Putamen (tissue), 1 donor: ENCODE measurements at regions not wholly inside any gene's neighbourhood (a gene's known extent, or its start where the extent isn't known, plus 50 kb on each side); places are given as distances from the start of the nearest gene placed in this dataset.

Source experiments
- DNase-seq: peaks from one replicate; pipeline ENCODE4 v3.0.0-alpha.2; 2016; ENCODE audit warnings: low spot score

- DNase-seq = no peak
Observed at GRCh38 chr2:106941372-106941993, 55.5 kb upstream of the ST6GAL2 start.

DNA sequence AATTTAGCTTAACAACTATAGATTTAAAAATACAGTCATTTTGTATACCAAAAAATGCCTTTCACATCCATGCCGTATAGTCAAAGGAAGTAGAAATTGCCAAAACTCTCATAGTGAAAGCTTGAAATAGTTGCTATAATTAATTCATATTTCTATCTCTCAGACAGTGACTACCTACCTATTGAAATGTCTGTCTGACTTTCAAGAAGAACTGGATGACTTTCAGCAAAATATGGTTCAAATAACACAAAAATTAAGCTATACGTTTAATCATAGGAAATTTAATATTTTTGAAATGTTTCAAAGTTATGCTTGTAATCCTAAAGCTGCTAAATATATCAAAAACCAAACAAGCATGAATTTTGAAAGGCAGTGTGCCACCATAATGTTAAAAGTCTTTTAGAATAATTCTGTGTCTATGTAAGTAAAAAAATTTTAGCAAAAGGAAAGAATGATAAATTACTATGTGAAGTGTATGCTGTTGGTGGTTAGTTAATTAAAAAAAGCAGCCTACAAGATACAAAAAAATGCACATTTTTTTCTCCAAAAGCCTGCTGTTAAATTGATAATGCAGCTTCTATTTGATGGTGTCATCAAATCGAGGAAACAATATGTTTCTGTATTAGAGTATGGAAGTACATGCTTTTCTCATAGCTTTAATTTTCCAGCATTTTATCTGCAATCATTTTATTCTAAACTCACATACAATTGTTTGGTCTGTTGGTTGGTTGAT lies 57.7 kb upstream of the ST6GAL2 start:
- DNase-seq = no peak

DNA sequence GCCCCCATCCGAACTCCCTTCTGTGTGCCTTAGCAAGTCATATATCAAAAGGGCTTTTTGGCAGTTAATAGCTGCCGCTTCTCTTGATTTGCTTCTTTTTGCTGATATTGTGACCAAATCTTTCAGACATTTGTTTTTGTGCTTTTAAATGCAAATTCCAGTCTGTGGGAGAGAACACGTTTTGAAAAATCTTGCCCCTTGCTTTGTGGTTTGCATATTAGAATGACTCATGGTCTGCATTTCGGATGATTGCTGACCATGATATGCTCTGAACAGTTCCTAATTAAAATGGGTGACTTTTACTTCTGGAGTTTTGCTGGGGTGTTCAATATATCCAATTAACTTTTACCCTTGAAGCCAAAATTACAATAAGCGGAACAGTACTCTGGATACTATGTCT lies 58.2 kb upstream of the ST6GAL2 start:
- no peak for DNase-seq

GRCh38 chr2:106948540-106948939 lies 62.6 kb upstream of the ST6GAL2 start:
- no peak for DNase-seq

DNA sequence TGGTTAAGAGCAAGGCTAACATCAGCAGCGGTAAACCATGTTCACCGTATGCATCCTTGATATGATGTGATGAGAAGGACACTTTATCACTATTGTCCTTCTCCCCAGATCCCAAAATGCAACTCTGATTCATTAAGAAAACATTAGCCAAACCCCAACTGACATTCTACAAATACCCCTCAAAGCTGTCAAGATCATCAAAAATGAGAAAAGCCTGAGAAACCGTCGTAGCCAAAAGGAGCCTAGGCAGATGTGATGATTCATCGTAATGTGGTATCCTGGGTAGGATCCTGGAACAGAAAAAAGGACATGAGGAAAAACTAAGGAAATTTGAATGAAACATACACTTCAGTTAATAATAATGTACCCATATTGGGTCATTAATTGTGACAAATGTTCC lies 67.3 kb upstream of the ST6GAL2 start:
- DNase-seq = no peak

DNA sequence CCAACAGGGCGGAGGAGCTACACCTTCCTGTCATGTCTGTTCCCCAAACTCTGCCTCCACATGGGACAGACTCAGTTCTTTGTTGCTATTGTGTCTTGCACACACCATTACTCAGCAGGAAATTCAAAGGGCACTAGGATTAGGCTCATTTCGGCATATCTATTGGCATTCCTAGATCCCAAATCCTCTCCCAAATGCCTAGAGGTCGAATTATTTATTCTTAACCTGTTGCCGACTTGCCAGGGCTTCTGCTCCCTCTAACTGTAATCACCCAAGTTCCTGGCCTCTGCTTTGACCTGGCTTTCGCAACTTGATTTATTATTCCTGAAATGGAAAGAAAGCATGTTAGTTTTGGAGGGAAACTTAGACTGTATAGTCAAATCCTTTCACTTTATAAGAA lies 67.8 kb upstream of the ST6GAL2 start:
- no peak for DNase-seq

- DNase-seq = no peak
Observed at GRCh38 chr2:106954304-106954703, 68.3 kb upstream of the ST6GAL2 start.

DNA sequence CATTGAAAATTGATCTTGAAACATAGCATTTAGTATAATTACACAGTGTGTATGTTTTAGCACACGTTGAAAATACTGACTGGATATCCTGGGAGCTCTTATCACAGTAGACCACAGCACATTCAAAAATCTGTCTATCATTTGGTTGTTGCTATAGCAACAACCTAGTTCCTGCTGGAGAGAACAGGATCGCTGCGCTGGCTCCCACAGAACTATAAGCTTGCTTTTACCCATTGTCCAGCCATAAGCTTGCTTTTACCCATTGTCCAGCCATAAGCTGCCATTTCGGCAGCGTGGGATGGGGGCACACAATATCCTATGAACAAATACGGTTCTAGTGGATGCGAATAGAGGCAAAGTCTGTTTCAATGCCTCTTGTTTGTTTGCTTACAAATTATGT lies 70.4 kb upstream of the ST6GAL2 start:
- DNase-seq = peak; percentile 21

- no peak for DNase-seq
Observed at GRCh38 chr2:106956879-106957278, 70.9 kb upstream of the ST6GAL2 start.

DNA sequence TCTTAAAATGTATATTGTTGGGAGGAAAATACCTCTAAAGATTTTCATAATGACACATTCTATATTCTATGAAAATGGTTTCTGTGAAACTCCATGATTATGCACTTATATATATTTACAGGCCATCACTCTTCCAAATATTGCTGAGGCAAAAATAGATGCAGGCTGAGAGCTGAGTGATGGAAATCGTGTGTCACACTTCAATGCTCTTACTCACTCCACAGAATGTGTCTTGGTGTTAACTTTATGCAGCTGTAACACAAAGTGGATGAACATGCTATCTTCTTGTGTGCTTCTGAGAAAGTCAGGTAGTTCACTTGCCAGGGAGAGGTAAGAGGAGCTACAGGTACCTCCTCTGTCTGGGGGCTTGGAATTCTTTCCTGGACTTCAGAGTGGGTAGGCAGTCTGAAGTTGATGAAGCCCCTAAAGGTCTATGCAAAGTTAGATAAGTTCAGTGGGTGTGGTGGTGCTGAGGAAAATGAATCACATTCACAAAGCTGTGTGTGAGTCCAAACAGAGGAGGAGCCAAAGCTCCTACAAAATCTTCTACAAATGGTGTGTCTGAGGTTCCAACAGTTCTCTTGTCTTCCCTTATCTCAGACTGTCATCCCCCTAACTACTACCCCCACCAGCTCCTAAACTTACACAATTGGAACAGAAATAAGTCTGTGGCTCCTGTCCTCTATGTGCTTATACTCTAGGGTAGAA lies 74.2 kb upstream of the ST6GAL2 start:
- no peak for DNase-seq

DNA sequence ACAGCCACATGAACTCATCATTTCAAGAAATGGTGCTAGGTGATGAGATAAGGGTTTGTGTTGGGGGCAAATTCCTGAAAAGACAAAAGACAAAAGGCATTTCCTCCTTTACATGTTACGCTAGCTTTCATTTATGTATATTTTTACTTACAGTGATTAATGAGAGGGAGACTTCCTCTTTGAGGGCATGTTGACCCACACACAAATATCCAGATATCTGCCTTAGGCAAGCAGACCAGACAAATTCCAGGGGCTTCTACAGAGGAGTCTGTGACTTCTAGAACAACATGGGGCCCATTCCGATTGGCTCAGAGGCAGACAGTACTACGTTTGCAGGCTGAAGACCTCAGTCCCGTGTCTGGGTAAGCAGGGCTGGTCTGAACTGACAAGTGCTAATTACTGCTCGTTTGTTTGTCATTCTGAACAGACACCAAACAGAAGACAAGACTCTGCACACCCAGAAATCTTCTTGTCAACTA lies 74.8 kb upstream of the ST6GAL2 start:
- no peak for DNase-seq

- no peak for DNase-seq
Observed at GRCh38 chr2:106961328-106961727, 75.4 kb upstream of the ST6GAL2 start.

- no peak for DNase-seq
Observed at GRCh38 chr2:106963156-106963555, 77.2 kb upstream of the ST6GAL2 start.

DNA sequence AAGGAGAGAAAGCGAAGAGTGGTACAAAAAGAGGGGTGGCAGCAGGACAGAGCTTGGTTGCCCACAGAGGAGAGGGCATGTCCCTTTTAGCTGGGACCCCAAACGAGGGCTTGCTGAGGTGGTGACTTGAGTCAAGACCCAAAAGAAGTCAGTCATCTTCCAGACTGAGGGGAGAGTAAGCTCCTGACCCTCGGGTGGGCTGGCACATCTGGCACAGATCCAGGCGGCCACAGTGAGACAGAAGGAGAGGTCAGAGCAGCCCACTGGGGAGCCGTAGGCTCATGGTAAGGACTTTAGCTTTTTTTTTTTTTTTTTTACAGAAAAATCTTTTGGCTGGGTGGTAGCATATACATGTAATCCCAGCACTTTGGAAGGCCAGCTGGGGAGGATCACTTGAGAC lies 77.9 kb upstream of the ST6GAL2 start:
- DNase-seq = no peak

- DNase-seq = no peak
Observed at GRCh38 chr2:106965611-106966010, 79.6 kb upstream of the ST6GAL2 start.

DNA sequence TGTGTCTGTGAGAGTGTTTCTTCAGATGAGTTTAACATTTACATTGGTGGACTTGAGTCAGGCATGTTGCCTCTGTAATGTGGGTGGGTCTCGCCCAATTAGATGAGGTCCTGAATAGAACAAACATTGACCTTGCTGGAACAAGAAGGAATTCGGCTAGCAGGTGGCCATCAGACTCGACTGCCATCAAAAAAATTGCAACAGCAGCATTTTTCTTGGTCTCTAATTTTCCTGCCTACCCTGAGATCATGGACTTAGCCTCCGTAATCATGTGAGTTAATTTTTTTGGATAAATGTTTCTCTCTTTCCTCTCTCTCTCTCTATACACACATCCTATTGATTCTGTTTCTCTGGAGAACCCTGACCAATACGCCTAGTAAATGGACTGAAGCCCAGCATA lies 83.8 kb upstream of the ST6GAL2 start:
- no peak for DNase-seq

GRCh38 chr2:106970471-106971261 lies 84.7 kb upstream of the ST6GAL2 start:
- no peak for DNase-seq

- no peak for DNase-seq
Observed at GRCh38 chr2:106972782-106973181, 86.8 kb upstream of the ST6GAL2 start.

DNA sequence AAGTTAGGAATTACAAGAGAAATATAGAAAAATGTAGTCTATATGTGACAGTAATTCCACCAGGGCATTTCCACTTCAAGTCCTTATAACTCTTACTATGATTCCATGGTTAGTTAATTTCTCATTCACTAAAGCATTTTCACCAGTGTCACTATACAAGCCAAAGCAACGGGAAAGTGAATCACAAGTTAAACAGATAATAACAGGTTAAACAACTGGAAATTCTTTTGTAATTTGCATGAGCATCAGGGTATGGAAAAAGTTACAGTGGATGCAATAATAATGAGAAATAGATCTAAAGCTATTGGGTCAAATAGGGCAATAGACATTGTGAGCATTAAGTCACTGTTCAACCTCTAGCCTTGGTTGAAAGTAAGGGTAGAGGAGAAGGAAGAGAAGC lies 88.9 kb upstream of the ST6GAL2 start:
- DNase-seq = no peak

DNA sequence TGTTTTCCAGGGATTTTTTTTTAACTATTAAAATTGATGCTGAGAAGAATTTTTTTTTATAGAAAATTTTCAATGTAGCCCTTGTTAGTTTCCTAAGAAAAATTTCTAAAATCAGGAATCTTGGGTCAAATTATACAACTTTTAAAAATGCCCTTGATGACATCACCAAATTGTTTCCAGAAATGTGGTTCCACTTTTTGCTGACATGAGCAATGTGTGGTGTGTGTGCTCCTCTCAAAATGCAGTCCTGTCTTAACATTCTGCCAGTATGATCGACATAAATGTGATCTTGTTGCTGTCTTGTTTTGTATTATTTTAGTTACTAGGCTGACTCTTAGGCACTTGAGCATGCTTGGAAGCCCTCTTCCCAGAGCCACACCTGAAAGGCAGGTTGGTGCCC lies 89.7 kb upstream of the ST6GAL2 start:
- no peak for DNase-seq

DNA sequence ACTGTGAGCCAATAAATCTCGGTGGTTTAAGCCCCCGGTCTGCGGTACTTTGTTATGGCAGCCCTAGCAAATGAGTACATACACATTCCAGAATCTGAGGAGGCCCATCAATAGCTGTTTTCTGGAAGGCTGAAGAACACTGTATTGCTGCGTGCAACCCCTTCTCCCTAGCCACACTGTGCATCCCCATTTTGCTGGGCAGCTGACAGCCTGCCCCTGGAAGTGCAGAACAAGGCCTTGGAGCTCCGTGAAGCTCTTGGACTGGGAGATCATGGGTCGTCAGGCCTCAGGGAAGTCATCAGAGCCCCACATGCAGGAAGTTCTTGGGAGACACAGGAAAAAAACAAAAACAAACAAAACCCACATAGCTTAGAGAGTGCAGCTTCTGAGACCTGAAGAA lies 90.6 kb upstream of the ST6GAL2 start:
- DNase-seq = no peak

GRCh38 chr2:106977717-106978116 lies 91.8 kb upstream of the ST6GAL2 start:
- no peak for DNase-seq
